Mammary epithelial cell (primary cell): ENCODE measurements at regions not wholly inside any gene's neighbourhood (a gene's known extent, or its start where the extent isn't known, plus 50 kb on each side); places are given as distances from the start of the nearest gene placed in this dataset.

Source experiments
- EZH2 ChIP-seq: IDR thresholded peaks from 2 replicates; pipeline ENCODE4 v1.6.1; 2012; ENCODE audit warnings: low read length, inconsistent platforms, borderline replicate concordance
- TF ChIP-seq, protein P1 (sequence below), 2 donors: IDR thresholded peaks in 1 of 2; conservative IDR thresholded peaks in 1 of 2; 2 replicates each; pipeline ENCODE4 v1.5.1; 2011 to 2012; ENCODE audit warnings: inconsistent platforms in 2 of 2, low read length in 2 of 2, mild to moderate bottlenecking in 2 of 2, control low read depth in 1 of 2, low read depth in 1 of 2; ENCODE audit not compliant: insufficient read depth in 1 of 2; ENCODE audit errors: extremely low read depth in 1 of 2

DNA sequence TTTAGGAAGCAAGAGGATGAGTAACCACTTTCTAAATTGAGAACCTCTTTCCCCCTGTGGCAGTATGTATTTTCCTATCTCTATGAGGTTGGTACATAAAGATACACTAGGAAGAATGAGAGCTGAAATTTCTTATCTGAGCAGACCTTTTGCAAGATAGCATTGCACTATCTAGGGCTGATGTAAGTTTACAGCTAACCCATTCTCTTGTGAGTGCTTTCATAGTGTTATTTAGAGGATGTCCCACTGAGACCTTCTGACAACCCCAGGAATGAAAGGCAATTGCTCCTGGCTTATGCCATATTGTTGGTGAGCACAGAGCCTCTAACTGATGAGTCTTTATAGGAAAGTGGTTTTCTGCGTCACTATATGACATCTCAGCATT lies 1209.3 kb upstream of the CDH6 start:
- TF ChIP-seq, protein P1, sequence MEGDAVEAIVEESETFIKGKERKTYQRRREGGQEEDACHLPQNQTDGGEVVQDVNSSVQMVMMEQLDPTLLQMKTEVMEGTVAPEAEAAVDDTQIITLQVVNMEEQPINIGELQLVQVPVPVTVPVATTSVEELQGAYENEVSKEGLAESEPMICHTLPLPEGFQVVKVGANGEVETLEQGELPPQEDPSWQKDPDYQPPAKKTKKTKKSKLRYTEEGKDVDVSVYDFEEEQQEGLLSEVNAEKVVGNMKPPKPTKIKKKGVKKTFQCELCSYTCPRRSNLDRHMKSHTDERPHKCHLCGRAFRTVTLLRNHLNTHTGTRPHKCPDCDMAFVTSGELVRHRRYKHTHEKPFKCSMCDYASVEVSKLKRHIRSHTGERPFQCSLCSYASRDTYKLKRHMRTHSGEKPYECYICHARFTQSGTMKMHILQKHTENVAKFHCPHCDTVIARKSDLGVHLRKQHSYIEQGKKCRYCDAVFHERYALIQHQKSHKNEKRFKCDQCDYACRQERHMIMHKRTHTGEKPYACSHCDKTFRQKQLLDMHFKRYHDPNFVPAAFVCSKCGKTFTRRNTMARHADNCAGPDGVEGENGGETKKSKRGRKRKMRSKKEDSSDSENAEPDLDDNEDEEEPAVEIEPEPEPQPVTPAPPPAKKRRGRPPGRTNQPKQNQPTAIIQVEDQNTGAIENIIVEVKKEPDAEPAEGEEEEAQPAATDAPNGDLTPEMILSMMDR (conservative IDR thresholded peaks at IDR 0.05 in 1 of 2, IDR thresholded peaks at IDR 0.05 in 1 of 2; ENCODE audit: extremely low read depth in 1 of 2, insufficient read depth in 1 of 2, low read depth in 1 of 2, low read length in 2 of 2), result no peak
- no peak for TF ChIP-seq EZH2
